PC-9 (cell line): ENCODE measurements at regions not wholly inside any gene's neighbourhood (a gene's known extent, or its start where the extent isn't known, plus 50 kb on each side); places are given as distances from the start of the nearest gene placed in this dataset.

Experiments
- BruUV-seq: library from RNA; stranded (reverse); fragments of 400-500 nt; replicated peaks from 2 replicates; lab custom pipeline; 2021; lab: Mats Ljungman, UMichigan
- CTCF ChIA-PET: fragments of 300-600 bp; sonication (Branson Sonifier 250); formaldehyde crosslinking; loops from one replicate; lab custom pipeline; 2022; ENCODE audit warnings: antibody characterized with exemption; lab: Charles Lee
- POLR2A ChIA-PET: fragments of 300-600 bp; sonication (Branson Sonifier 250); formaldehyde crosslinking; loops from one replicate; lab custom pipeline; 2022; ENCODE audit warnings: antibody characterized with exemption; ENCODE audit not compliant: unreplicated experiment; lab: Charles Lee
- DNase-seq, 2 experiments: peaks; one replicate each; pipeline versions ENCODE4 v3.0.0 to v3.0.0-alpha.2; 2015 to 2022; ENCODE audit warnings: mixed read lengths in 1 of 2
- H2AFZ ChIP-seq: fragments of 200-600 bp; sonication (generic); 2 replicates; pipeline ENCODE4 v1.8.1; 2017; ENCODE audit warnings: antibody characterized with exemption
- H3F3A ChIP-seq: fragments of 200-600 bp; sonication (generic); 2 replicates; pipeline ENCODE4 v1.8.1; 2017; ENCODE audit warnings: antibody characterized with exemption, mild to moderate bottlenecking, low read depth; ENCODE audit not compliant: insufficient read depth
- H3K27ac ChIP-seq: fragments of 200-600 bp; sonication (generic); 2 replicates; pipeline ENCODE4 v1.6.1; 2016; ENCODE audit warnings: mixed run types
- H3K27me3 ChIP-seq: fragments of 200-600 bp; sonication (generic); 2 replicates; pipeline ENCODE4 v1.6.1; 2016; ENCODE audit warnings: low read depth, mixed run types; ENCODE audit not compliant: insufficient read depth
- H3K36me3 ChIP-seq: fragments of 200-600 bp; sonication (generic); 2 replicates; pipeline ENCODE4 v1.6.1; 2016; ENCODE audit warnings: low read depth, mixed run types
- H3K4me1 ChIP-seq: fragments of 200-600 bp; sonication (generic); replicated peaks from 2 replicates; pipeline ENCODE4 v1.6.1; 2016; ENCODE audit warnings: mixed run types; ENCODE audit not compliant: insufficient read depth
- H3K4me2 ChIP-seq: fragments of 200-600 bp; sonication (generic); 2 replicates; pipeline ENCODE4 v1.6.1; 2017; ENCODE audit warnings: mixed run types
- H3K4me3 ChIP-seq: fragments of 200-600 bp; sonication (generic); 2 replicates; pipeline ENCODE4 v1.6.1; 2016; ENCODE audit warnings: mixed run types
- H3K79me2 ChIP-seq: fragments of 200-600 bp; sonication (generic); 2 replicates; pipeline ENCODE4 v1.6.1; 2017; ENCODE audit warnings: low read depth, mixed run types
- H3K9me2 ChIP-seq: fragments of 200-600 bp; sonication (generic); 2 replicates; pipeline ENCODE4 v1.8.1; 2017; ENCODE audit warnings: mild to moderate bottlenecking; ENCODE audit not compliant: insufficient read depth
- H3K9me3 ChIP-seq: fragments of 200-600 bp; sonication (generic); 2 replicates; pipeline ENCODE4 v1.8.1; 2016; ENCODE audit warnings: low read depth; ENCODE audit not compliant: insufficient read depth
- H4K20me1 ChIP-seq: fragments of 200-600 bp; sonication (generic); 2 replicates; pipeline ENCODE4 v1.8.1; 2017; ENCODE audit not compliant: insufficient read depth
- CTCF ChIP-seq: fragments of 200-600 bp; sonication (generic); conservative IDR thresholded peaks from 2 replicates; pipeline ENCODE4 v1.6.1; 2017; ENCODE audit warnings: mixed run types, antibody characterized with exemption, mild to moderate bottlenecking, moderate library complexity
- EZH2 ChIP-seq: fragments of 200-600 bp; sonication (generic); IDR thresholded peaks from 2 replicates; pipeline ENCODE4 v1.8.0; 2017; ENCODE audit warnings: antibody characterized with exemption, low read depth
- intact Hi-C: fragments of 100-400 bp; cut with micrococcal nuclease; formaldehyde crosslinking; loops from one replicate; pipeline ENCODE4 v1.10.0; 2022; ENCODE audit not compliant: unreplicated experiment

- Histone ChIP-seq H3K4me3 (no peak overlapping the region), H3K4me1 (peaks cover 16% of the 10 kb centered on the region), H4K20me1 (no peaks in the 10 kb centered on the region), H3K79me2 (no peaks in the 10 kb centered on the region), H2AFZ (no peak overlapping the region), H3K9me2 (no peaks in the 10 kb centered on the region), H3K4me2 (no peak overlapping the region), H3K36me3 (no peaks in the 10 kb centered on the region), H3F3A (peaks cover 13% of the 10 kb centered on the region; the same call in 1 of the 2 replicates), H3K27me3 (0 out of 2 replicates have a peak, but pooled peaks cover 3% of the 10 kb centered on the region), H3K27ac (no peak overlapping the region), H3K9me3 (no peaks in the 10 kb centered on the region)
- ChIA-PET CTCF (no interaction called here), POLR2A (no interaction called here)
- no TSS peak for BruUV-seq
- intact Hi-C loops: no loop called here
- TF ChIP-seq CTCF (no peak), EZH2 (no peak)
- no peak for DNase-seq
Measured at GRCh38 chrX:107508925-107509324, 59.5 kb downstream of the FRMPD3 start.

DNA sequence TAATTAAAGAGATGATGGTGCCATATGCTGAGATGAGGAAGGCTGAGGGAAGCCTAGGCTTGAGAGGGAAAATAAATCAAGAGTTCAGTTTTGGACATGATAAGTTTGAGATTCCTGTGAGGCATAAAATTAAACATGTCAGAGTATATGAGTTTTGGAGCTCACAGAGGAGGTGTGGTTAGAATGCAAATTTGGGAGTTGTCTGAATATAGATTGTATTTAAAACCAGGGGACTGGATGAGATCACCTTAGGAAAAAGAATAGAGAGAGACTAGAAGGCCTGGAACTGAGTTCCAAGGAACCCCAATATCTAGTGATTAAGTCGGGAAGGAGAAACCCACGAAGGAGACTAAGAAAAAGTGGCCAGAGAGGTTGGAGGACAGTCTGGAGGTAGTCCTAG, 65.5 kb downstream of the FRMPD3 start:
- H3K27ac ChIP-seq: no peak overlapping the region
- intact Hi-C loops: no loop called here
- no peaks in the 10 kb centered on the region for H3K36me3 ChIP-seq
- BruUV-seq: no TSS peak
- no peak for TF ChIP-seq EZH2
- no peak for TF ChIP-seq CTCF
- no peak for DNase-seq
- no peak overlapping the region for H3K4me2 ChIP-seq
- no peaks in the 10 kb centered on the region for H4K20me1 ChIP-seq
- ChIA-PET POLR2A (no interaction called here), CTCF (no interaction called here)
- no peaks in the 10 kb centered on the region for H3K79me2 ChIP-seq
- no peaks in the 10 kb centered on the region for H3K9me3 ChIP-seq
- no peak overlapping the region for H3K4me3 ChIP-seq
- H2AFZ ChIP-seq: no peak overlapping the region
- H3K9me2 ChIP-seq: no peaks in the 10 kb centered on the region
- H3K27me3 ChIP-seq: 0 out of 2 replicates have a peak, but pooled peaks cover 3% of the 10 kb centered on the region
- H3K4me1 ChIP-seq: no peaks in the 10 kb centered on the region
- no peaks in the 10 kb centered on the region for H3F3A ChIP-seq

DNA sequence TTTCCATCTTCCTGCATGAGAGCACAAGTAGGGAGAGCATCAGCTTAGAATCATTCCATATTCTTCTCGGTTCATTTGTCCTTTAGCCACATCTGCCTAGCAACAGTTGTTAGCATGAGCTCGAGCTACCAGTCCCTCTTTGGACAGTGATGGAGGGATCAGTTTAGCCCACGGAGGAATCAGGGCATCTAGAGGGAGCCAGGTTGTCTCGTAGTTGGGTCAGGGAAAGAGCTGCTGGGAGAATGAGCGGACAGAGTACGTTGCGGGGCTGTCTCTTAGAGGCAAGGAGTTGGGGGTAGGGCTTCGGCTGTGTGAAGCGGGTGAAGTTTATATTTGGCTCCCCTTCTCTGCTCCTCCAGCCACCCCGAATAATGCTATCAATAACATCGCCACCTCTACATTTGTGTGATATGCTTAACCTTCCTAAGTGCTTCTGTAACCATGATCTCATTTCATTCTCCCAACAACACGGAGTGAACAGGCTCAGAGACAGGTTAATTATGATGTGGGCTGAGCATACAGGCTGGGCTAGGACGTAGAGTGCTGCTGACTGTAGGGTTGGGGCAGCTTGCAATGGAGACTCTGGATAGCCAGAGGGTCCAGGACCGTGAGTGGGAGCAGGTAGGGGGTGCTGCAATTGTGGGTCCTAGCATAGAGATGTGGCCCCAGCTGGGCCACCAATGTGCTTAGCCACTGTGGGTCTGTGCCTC, 72.6 kb downstream of the FRMPD3 start:
- Histone ChIP-seq H3K27me3 (no peaks in the 10 kb centered on the region), H3K79me2 (no peaks in the 10 kb centered on the region), H3K4me2 (no peak overlapping the region), H3K4me3 (no peak overlapping the region), H3K9me2 (no peaks in the 10 kb centered on the region), H3K4me1 (no peaks in the 10 kb centered on the region), H3K27ac (no peak overlapping the region), H3K36me3 (no peaks in the 10 kb centered on the region), H2AFZ (no peak overlapping the region), H3K9me3 (no peaks in the 10 kb centered on the region), H4K20me1 (no peaks in the 10 kb centered on the region), H3F3A (no peaks in the 10 kb centered on the region)
- CTCF ChIA-PET: interaction anchor here (0.6 kb wide), 1 partner anchor 190 kb away, joined by 4 read pairs; no protein-coding TSS in a partner anchor
- no peak for DNase-seq
- POLR2A ChIA-PET: no interaction called here
- intact Hi-C loops: no loop called here
- BruUV-seq: no TSS peak
- TF ChIP-seq EZH2: no peak
- TF ChIP-seq CTCF: no peak
